K562 (cell line): ENCODE measurements at regions not wholly inside any gene's neighbourhood (a gene's known extent, or its start where the extent isn't known, plus 50 kb on each side); places are given as distances from the start of the nearest gene placed in this dataset.

ENCODE experiments used
- NR2C2 ChIP-seq, 2 experiments: fragments of 200-800 bp in 1 of 2; sonication (Bioruptor generic) in 1 of 2; sonication (generic) in 1 of 2; formaldehyde crosslinking in 1 of 2; IDR thresholded peaks; 2 replicates each; pipeline versions ENCODE4 v1.6.1 to v1.8.0; 2016 to 2022; ENCODE audit warnings: mild to moderate bottlenecking in 1 of 2, missing compliant biosample characterization in 1 of 2, missing genetic modification characterization in 1 of 2, missing genetic modification reagents in 1 of 2
- PHF21A ChIP-seq: fragments of 450-650 bp; IDR thresholded peaks from 2 replicates; pipeline ENCODE4 v1.6.1; 2017; ENCODE audit warnings: low read depth, borderline replicate concordance
- ZBTB1 ChIP-seq: sonication (generic); formaldehyde crosslinking; IDR thresholded peaks from 2 replicates; pipeline ENCODE4 v1.8.1; 2023; ENCODE audit warnings: missing genetic modification reagents, low read depth, mild to moderate bottlenecking, borderline replicate concordance
- ZKSCAN8 ChIP-seq: fragments of 200-800 bp; sonication (Bioruptor generic); IDR thresholded peaks from 2 replicates; pipeline ENCODE4 v1.6.1; 2016; ENCODE audit warnings: missing genetic modification characterization, missing compliant biosample characterization
- ZNF12 ChIP-seq: sonication (generic); formaldehyde crosslinking; IDR thresholded peaks from 2 replicates; pipeline ENCODE4 v1.4.0; 2020; ENCODE audit warnings: mild to moderate bottlenecking, missing genetic modification reagents
- TF ChIP-seq, protein P1 (sequence below): sonication (generic); formaldehyde crosslinking; IDR thresholded peaks from 2 replicates; pipeline ENCODE4 v1.5.0; 2020; ENCODE audit warnings: missing genetic modification reagents

DNA sequence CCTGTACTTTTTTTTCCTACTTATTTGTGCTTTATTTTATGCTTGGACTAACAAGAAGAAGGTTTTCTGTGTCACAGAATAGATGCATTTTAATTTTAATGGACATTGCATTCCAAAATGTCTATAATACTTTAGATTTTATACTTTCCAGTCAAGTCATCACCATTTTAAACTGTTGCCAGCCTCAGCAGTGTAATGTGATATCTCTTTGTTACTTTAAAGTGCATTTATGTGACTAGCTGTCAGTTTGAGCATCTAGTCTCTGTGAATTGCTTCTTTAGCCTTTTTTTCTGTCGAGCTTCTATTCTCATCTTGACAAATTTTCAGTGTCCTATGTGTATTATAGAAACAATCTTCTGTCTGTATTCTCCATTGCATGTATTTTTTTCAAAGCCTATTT lies 511.4 kb upstream of the CBLB start:
- TF ChIP-seq ZKSCAN8 (no peak), PHF21A (no peak), NR2C2 (CRISPR knock-in tag; IDR thresholded peaks at IDR 0.05) (no peak), NR2C2 (tag; IDR thresholded peaks at IDR 0.05) (no peak), ZNF12 (CRISPR knock-in tag) (no peak), ZBTB1 (CRISPR knock-in tag) (no peak)
- TF ChIP-seq, protein P1, sequence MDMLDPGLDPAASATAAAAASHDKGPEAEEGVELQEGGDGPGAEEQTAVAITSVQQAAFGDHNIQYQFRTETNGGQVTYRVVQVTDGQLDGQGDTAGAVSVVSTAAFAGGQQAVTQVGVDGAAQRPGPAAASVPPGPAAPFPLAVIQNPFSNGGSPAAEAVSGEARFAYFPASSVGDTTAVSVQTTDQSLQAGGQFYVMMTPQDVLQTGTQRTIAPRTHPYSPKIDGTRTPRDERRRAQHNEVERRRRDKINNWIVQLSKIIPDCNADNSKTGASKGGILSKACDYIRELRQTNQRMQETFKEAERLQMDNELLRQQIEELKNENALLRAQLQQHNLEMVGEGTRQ (CRISPR knock-in tag) = no peak
